Suppressor macrophage treated with lipopolysaccharide for 4 hours (primary cell): ENCODE measurements at regions not wholly inside any gene's neighbourhood (a gene's known extent, or its start where the extent isn't known, plus 50 kb on each side); places are given as distances from the start of the nearest gene placed in this dataset.
"Not testable (repeated sequence)": the region's sequence is repeated elsewhere in the genome, so short reads cannot be mapped to it uniquely, and the experiment has no call there.

ENCODE experiments used
- DNase-seq: peaks from one replicate; pipeline ENCODE4 v3.0.0-alpha.2; 2020

DNA sequence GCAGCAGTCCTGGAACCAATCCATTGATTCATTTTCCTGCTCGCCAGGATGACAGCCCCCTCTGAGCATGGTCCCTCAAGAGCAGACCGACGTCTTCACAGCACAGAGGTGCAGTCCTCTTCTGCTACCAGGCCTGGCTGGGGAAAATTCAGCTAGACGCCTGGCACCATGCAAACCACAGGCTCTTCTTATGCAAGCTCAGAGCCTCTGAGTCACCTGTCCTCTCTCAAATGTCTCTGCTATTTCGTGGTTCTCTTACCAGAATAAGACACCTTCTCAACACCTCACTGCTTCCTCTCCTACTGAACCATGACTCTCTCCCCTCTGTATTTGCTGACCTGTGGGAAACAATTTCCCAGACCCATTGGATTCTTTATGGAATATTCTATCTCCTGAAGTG, 79.8 kb upstream of the CYRIA start:
- DNase-seq = no peak

- DNase-seq = no peak
Observed at GRCh38 chr2:16744521-16744920, 78.9 kb upstream of the CYRIA start.

DNA sequence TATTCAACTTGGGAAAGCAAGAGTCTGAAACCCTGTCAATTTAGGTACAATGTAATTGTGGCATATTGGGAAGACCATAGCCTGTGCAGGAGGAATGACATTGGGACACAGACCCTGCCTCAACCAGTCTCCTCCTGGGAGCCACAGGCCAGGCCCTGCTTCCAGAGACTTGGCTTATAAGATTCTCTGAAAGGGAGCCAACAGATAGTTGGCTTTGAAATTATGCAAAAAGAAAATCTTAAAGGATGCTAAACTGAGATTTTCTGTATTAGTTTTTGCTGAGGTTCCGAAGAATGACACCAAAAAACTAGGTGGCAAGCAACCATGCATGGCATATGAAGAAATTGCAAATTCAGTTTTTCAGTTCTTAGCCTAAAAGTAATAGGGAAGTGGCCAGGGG, 76.4 kb upstream of the CYRIA start:
- no peak for DNase-seq

DNA sequence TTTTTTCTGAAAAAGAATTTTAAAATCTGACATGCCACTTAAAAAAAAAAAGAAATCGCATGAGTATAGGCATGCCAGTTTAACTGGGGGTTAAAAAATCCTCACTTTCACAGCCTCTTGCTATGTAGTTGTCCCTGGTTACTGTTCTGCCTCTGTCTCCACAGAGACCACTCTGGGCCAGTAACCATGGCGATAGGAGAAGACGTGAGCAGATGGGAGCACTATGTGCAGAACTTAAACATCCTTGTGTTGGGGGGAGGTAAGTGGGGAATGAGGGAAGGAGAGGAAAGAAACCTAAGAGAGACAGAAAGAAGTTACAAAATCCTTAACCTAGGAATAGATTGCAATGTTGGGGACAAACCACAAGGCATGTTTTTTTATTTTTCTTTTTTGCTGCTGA, 75.9 kb upstream of the CYRIA start:
- DNase-seq = no peak

- DNase-seq = no peak
Observed at GRCh38 chr2:16739778-16740581, 74.3 kb upstream of the CYRIA start.

GRCh38 chr2:16738361-16739225, 73.0 kb upstream of the CYRIA start:
- no peak for DNase-seq

GRCh38 chr2:16737812-16738211, 72.2 kb upstream of the CYRIA start:
- DNase-seq = no peak

DNA sequence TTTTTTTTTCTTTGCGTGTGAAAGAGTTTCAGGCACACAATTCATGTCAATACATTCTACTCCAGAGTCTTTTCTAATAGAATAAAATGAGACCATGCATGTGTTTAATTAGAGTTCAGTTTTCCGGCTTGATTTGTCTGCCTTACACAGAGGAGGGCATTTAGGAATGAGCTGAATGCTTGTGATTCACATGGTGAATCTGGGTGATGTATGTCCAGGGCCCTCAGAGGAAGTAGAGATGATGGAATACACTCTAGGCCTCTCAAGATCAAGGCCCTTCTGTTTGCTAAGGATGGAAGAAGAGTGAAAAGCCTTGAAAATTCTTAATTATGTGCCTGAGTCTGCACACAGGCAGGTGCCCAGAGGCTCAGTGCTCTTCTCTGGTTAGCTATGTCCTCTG, 71.0 kb upstream of the CYRIA start:
- no peak for DNase-seq

GRCh38 chr2:16729335-16729734, 63.7 kb upstream of the CYRIA start:
- peak; percentile 43 for DNase-seq

DNA sequence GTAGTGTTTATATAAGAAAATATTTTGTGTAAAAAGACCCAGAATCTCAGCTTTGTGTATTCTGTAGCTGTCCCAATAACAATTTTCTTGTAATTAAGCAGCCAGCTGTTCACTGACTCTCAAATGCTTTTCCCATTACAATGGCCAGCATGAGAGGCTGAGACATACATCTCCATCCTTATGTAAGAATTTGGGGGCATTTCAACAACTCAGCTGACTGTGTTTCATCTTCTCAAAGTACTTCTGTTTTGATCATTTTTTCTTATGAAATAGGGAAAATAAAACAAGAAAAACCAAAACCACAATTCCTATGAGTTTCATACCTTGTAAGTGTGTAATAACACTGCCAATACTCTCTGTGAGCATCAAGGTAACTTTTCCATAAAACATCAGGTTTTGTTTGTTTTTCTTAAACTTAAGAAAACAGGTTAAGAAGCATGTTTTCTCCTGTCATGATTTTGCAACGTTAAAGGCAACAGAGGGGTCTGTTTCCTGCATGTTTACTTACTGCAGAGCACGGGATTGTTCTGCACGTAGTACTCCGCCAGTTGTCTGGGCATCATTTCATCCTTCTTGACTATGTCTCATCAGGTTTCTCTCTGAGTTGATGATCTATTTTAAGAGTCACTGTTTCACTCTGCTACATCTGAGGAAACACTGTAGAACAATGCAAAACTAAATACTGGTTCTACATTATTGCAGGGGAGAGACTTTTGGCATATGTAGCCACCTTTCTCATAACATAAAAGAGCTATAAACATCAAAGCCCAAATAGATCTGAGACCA, 62.9 kb upstream of the CYRIA start:
- peak; percentile 81 for DNase-seq

- DNase-seq = not testable (repeated sequence)
Observed at GRCh38 chr2:16727849-16728248, 62.2 kb upstream of the CYRIA start.

DNA sequence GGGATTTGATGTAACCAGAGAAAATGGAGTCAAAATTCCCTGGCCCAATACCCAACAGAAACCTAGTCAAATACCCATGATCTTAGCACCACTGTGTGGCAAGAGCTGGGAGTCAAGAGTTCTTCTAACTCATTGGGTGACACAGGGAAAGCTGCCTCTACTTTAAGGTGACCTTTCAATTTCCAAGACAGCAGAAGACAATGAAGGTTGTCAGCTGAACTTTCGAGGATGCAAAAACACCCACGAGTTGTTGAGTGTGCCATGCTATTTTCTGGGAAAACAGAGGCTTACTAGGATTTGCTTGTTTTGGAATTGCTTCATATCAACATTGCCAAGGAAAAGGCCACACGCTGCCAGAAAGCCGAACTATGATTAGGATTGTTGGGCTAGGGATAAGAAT, 61.6 kb upstream of the CYRIA start:
- peak; percentile 54 for DNase-seq

DNA sequence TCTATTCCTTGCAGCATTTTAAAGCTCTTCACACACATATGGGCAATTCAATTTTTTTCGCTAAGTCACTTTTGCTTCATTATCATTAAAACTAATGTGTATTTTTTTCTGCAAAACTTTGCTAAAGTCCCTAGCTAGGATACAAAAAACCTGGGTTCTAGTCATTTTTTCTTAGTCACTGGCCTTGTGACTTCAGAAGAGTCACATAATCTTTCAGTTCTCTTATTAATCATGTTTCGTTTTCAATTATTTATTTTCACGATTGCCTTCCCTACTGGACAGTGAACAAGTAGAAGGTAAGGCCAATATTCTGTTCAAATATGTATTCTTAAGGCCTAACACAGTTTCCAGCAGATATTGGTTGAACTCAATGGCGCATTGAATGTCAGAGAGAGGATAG, 60.9 kb upstream of the CYRIA start:
- DNase-seq = peak; percentile 53

DNA sequence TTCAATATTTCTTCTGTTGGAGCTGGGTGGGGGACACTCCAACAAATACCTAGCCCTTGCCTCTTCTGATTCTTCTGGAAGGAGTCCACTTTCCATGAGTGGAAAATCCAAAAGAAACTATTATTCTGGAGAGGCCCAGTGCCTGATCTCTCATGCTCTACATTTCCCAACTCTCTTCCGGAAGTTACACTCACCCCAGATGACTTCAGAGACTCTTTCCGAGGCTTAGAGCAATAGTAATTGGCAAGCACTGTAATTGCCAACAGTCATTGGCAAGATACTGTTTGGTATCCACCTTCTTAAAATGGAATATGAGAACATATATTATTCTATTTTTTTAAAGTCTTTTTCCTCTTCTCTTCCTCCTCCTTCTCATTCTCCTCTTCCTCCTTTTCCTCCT, 60.5 kb upstream of the CYRIA start:
- no peak for DNase-seq

GRCh38 chr2:16725549-16725948, 59.9 kb upstream of the CYRIA start:
- no peak for DNase-seq

DNA sequence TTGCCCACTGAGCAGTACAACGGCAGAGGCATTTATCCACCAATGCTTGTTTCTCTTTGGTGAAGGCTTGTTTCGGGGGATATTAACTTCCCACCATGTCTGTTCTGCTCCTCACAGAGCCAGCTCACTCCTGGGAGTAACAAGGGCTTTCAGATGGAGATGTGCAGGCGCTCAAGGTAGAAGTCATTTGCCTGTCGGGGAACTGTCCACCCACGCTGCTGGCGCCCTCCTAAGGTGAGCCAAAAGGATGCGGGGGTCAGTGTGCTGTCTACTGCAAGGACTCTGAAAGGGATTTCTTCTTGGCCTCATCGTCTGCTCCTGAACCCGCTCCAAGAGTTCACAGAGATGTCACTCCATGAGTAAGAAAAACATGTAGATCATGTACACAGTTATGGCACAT, 57.0 kb upstream of the CYRIA start:
- no peak for DNase-seq

- no peak for DNase-seq
Observed at GRCh38 chr2:16722126-16722525, 56.5 kb upstream of the CYRIA start.

DNA sequence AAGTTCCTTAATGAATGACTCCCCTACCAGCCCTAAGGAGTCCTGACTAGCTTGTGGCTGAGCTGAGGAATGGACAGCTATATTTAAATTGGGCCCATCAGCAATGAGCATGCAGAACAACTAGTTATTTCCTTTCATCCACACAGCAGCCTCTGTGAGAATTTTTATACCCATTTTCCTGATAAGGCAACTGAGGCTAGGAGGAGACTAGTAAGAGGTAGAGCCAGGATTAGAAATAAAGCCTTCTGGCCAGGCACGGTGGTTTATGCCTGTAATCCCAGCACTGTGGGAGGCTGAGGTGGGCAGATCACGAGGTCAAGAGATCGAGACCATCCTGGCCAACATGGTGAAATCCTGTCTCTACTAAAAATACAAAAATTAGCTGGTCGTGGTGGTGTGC, 55.9 kb upstream of the CYRIA start:
- not testable (repeated sequence) for DNase-seq

DNA sequence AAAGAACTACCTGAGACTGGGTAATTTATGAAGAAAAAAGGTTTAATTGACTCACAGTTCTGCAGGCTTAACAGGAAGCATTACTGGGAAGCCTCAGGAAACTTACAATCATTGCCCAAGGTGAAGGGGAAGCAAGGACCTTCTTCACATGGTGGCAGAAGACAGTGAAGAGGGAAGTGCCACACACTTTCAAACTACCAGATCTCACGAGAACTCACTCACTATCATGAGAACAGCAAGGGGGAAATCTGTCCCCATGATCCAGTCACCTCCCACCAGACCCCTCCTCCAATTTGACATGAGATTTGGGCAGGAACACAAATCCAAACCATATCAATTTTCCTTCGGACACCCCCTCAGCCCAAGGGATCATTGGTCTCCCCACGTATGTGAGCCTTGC, 55.1 kb upstream of the CYRIA start:
- DNase-seq = not testable (repeated sequence)

GRCh38 chr2:16719485-16719808, 53.8 kb upstream of the CYRIA start:
- no peak for DNase-seq

- DNase-seq = peak; percentile 62
Observed at GRCh38 chr2:16718576-16719484, 53.2 kb upstream of the CYRIA start.

DNA sequence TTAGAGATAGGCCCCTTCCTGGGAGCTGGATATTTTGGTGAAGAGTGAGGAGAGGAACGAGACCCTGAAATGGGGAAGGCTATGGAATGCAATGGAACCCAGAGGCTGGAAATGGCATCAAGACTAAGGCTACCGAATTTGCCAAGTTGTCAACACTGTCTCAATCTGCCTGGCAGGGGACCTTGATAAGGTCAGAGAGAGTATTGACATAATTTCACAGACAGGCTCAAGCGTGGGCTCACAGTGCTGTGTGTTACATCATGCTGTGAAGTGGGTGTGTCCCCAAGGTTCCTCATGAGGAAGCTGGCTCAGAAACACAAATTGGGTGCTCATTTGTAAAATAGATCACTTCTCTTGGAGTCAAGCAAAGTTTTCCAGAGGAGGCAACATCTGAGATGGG, 51.8 kb upstream of the CYRIA start:
- DNase-seq = peak; percentile 90
